ENCODE measurements at regions not wholly inside any gene's neighbourhood (a gene's known extent, or its start where the extent isn't known, plus 50 kb on each side); places are given as distances from the start of the nearest gene placed in this dataset.

- Mint-ChIP-seq H3K27ac (no peak overlapping the region), H3K4me3 (no peak overlapping the region), H3K36me3 (ENCODE audit: low read depth) (no peaks in the 10 kb centered on the region), H3K4me1 (ENCODE audit: low read depth) (no peaks in the 10 kb centered on the region), H3K9me3 (no peaks in the 10 kb centered on the region), H3K27me3 (no peaks in the 10 kb centered on the region)
Measured at GRCh38 chr3:104805508-104805907, 561.2 kb upstream of the ALCAM start.

GRCh38 chr3:104810896-104811295 is 555.8 kb upstream of the ALCAM start:
- no peaks in the 10 kb centered on the region for H3K36me3 Mint-ChIP-seq (ENCODE audit: low read depth)
- H3K4me3 Mint-ChIP-seq: no peak overlapping the region
- no peak overlapping the region for H3K27ac Mint-ChIP-seq
- H3K27me3 Mint-ChIP-seq: no peaks in the 10 kb centered on the region
- H3K4me1 Mint-ChIP-seq (ENCODE audit: low read depth): no peaks in the 10 kb centered on the region
- no peaks in the 10 kb centered on the region for H3K9me3 Mint-ChIP-seq

- H3K9me3 Mint-ChIP-seq: peaks cover 6% of the 10 kb centered on the region
- H3K4me1 Mint-ChIP-seq (ENCODE audit: low read depth): no peaks in the 10 kb centered on the region
- H3K27me3 Mint-ChIP-seq: no peaks in the 10 kb centered on the region
- no peak overlapping the region for H3K27ac Mint-ChIP-seq
- H3K36me3 Mint-ChIP-seq (ENCODE audit: low read depth): no peaks in the 10 kb centered on the region
- no peak overlapping the region for H3K4me3 Mint-ChIP-seq
Measured at GRCh38 chr3:104816008-104816407, 550.7 kb upstream of the ALCAM start.

- H3K36me3 Mint-ChIP-seq (ENCODE audit: low read depth): no peaks in the 10 kb centered on the region
- H3K4me1 Mint-ChIP-seq (ENCODE audit: low read depth): no peaks in the 10 kb centered on the region
- no peaks in the 10 kb centered on the region for H3K27me3 Mint-ChIP-seq
- peaks cover 10% of the 10 kb centered on the region for H3K9me3 Mint-ChIP-seq
- no peak overlapping the region for H3K4me3 Mint-ChIP-seq
- no peak overlapping the region for H3K27ac Mint-ChIP-seq
Measured at GRCh38 chr3:104816716-104817115, 550.0 kb upstream of the ALCAM start.

- H3K4me3 Mint-ChIP-seq: no peak overlapping the region
- H3K27me3 Mint-ChIP-seq: no peaks in the 10 kb centered on the region
- peaks cover 19% of the 10 kb centered on the region for H3K9me3 Mint-ChIP-seq
- no peak overlapping the region for H3K27ac Mint-ChIP-seq
- H3K4me1 Mint-ChIP-seq (ENCODE audit: low read depth): no peaks in the 10 kb centered on the region
- no peaks in the 10 kb centered on the region for H3K36me3 Mint-ChIP-seq (ENCODE audit: low read depth)
Measured at GRCh38 chr3:104819333-104819732, 547.4 kb upstream of the ALCAM start.

GRCh38 chr3:104820959-104821358 is 545.8 kb upstream of the ALCAM start:
- H3K27me3 Mint-ChIP-seq: no peaks in the 10 kb centered on the region
- H3K27ac Mint-ChIP-seq: no peak overlapping the region
- H3K4me3 Mint-ChIP-seq: no peak overlapping the region
- no peaks in the 10 kb centered on the region for H3K4me1 Mint-ChIP-seq (ENCODE audit: low read depth)
- H3K36me3 Mint-ChIP-seq (ENCODE audit: low read depth): no peaks in the 10 kb centered on the region
- peaks cover 22% of the 10 kb centered on the region for H3K9me3 Mint-ChIP-seq

GRCh38 chr3:104825116-104825515 is 541.6 kb upstream of the ALCAM start:
- Mint-ChIP-seq H3K9me3 (peaks cover 22% of the 10 kb centered on the region), H3K4me3 (no peak overlapping the region), H3K27me3 (no peaks in the 10 kb centered on the region), H3K36me3 (ENCODE audit: low read depth) (no peaks in the 10 kb centered on the region), H3K4me1 (ENCODE audit: low read depth) (no peaks in the 10 kb centered on the region), H3K27ac (no peak overlapping the region)

GRCh38 chr3:104831071-104831470 is 535.6 kb upstream of the ALCAM start:
- Mint-ChIP-seq H3K4me3 (no peak overlapping the region), H3K27ac (no peak overlapping the region), H3K27me3 (no peaks in the 10 kb centered on the region), H3K9me3 (no peaks in the 10 kb centered on the region), H3K4me1 (ENCODE audit: low read depth) (no peaks in the 10 kb centered on the region), H3K36me3 (ENCODE audit: low read depth) (no peaks in the 10 kb centered on the region)

- no peaks in the 10 kb centered on the region for H3K9me3 Mint-ChIP-seq
- no peaks in the 10 kb centered on the region for H3K36me3 Mint-ChIP-seq (ENCODE audit: low read depth)
- no peaks in the 10 kb centered on the region for H3K27me3 Mint-ChIP-seq
- H3K4me3 Mint-ChIP-seq: no peak overlapping the region
- H3K4me1 Mint-ChIP-seq (ENCODE audit: low read depth): no peaks in the 10 kb centered on the region
- no peak overlapping the region for H3K27ac Mint-ChIP-seq
Measured at GRCh38 chr3:104832530-104832929, 534.2 kb upstream of the ALCAM start.

- Mint-ChIP-seq H3K4me1 (ENCODE audit: low read depth) (no peaks in the 10 kb centered on the region), H3K4me3 (no peak overlapping the region), H3K36me3 (ENCODE audit: low read depth) (no peaks in the 10 kb centered on the region), H3K27me3 (no peaks in the 10 kb centered on the region), H3K27ac (no peak overlapping the region), H3K9me3 (no peaks in the 10 kb centered on the region)
Measured at GRCh38 chr3:104835376-104835775, 531.3 kb upstream of the ALCAM start.

GRCh38 chr3:104846270-104846669 is 520.4 kb upstream of the ALCAM start:
- H3K27me3 Mint-ChIP-seq: no peaks in the 10 kb centered on the region
- no peak overlapping the region for H3K4me3 Mint-ChIP-seq
- H3K9me3 Mint-ChIP-seq: peaks cover 4% of the 10 kb centered on the region
- no peaks in the 10 kb centered on the region for H3K36me3 Mint-ChIP-seq (ENCODE audit: low read depth)
- no peaks in the 10 kb centered on the region for H3K4me1 Mint-ChIP-seq (ENCODE audit: low read depth)
- H3K27ac Mint-ChIP-seq: no peak overlapping the region

- Mint-ChIP-seq H3K4me1 (ENCODE audit: low read depth) (no peaks in the 10 kb centered on the region), H3K36me3 (ENCODE audit: low read depth) (no peaks in the 10 kb centered on the region), H3K27me3 (no peaks in the 10 kb centered on the region), H3K4me3 (no peak overlapping the region), H3K27ac (no peak overlapping the region), H3K9me3 (peaks cover 4% of the 10 kb centered on the region)
Measured at GRCh38 chr3:104849070-104849469, 517.6 kb upstream of the ALCAM start.

- no peaks in the 10 kb centered on the region for H3K4me1 Mint-ChIP-seq (ENCODE audit: low read depth)
- H3K4me3 Mint-ChIP-seq: no peak overlapping the region
- no peak overlapping the region for H3K27ac Mint-ChIP-seq
- H3K36me3 Mint-ChIP-seq (ENCODE audit: low read depth): no peaks in the 10 kb centered on the region
- no peaks in the 10 kb centered on the region for H3K27me3 Mint-ChIP-seq
- H3K9me3 Mint-ChIP-seq: no peaks in the 10 kb centered on the region
Measured at GRCh38 chr3:104854468-104854867, 512.2 kb upstream of the ALCAM start.

GRCh38 chr3:104855702-104856101 is 511.0 kb upstream of the ALCAM start:
- Mint-ChIP-seq H3K4me3 (no peak overlapping the region), H3K9me3 (no peaks in the 10 kb centered on the region)

GRCh38 chr3:104856741-104857140 is 510.0 kb upstream of the ALCAM start:
- H3K9me3 Mint-ChIP-seq: no peaks in the 10 kb centered on the region
- no peaks in the 10 kb centered on the region for H3K27me3 Mint-ChIP-seq
- H3K36me3 Mint-ChIP-seq (ENCODE audit: low read depth): no peaks in the 10 kb centered on the region
- H3K27ac Mint-ChIP-seq: no peak overlapping the region
- H3K4me1 Mint-ChIP-seq (ENCODE audit: low read depth): no peaks in the 10 kb centered on the region
- H3K4me3 Mint-ChIP-seq: no peak overlapping the region

More at GRCh38 chr3:104855702-104856101, 511.0 kb upstream of the ALCAM start:
- Mint-ChIP-seq H3K27me3 (no peaks in the 10 kb centered on the region), H3K27ac (no peak overlapping the region), H3K36me3 (ENCODE audit: low read depth) (no peaks in the 10 kb centered on the region), H3K4me1 (ENCODE audit: low read depth) (no peaks in the 10 kb centered on the region)

GRCh38 chr3:104868291-104868690 is 498.4 kb upstream of the ALCAM start:
- no peaks in the 10 kb centered on the region for H3K9me3 Mint-ChIP-seq
- no peaks in the 10 kb centered on the region for H3K27me3 Mint-ChIP-seq
- H3K36me3 Mint-ChIP-seq (ENCODE audit: low read depth): no peaks in the 10 kb centered on the region
- H3K4me1 Mint-ChIP-seq (ENCODE audit: low read depth): no peaks in the 10 kb centered on the region
- H3K27ac Mint-ChIP-seq: no peak overlapping the region
- no peak overlapping the region for H3K4me3 Mint-ChIP-seq

GRCh38 chr3:104870276-104870675 is 496.4 kb upstream of the ALCAM start:
- Mint-ChIP-seq H3K27me3 (no peaks in the 10 kb centered on the region), H3K9me3 (no peaks in the 10 kb centered on the region), H3K4me1 (ENCODE audit: low read depth) (no peaks in the 10 kb centered on the region), H3K4me3 (no peak overlapping the region), H3K36me3 (ENCODE audit: low read depth) (no peaks in the 10 kb centered on the region), H3K27ac (no peak overlapping the region)

Data from stimulated activated naive CD8-positive, alpha-beta T cell treated with anti-CD3 and anti-CD28 coated beads, Interleukin-15, Interleukin-2, amounts not matched to agents 100 ng/mL and 50 ng/mL, for 24 hours (primary cell).